Esophagus squamous epithelium (tissue), 5 donors: ENCODE measurements at regions not wholly inside any gene's neighbourhood (a gene's known extent, or its start where the extent isn't known, plus 50 kb on each side); places are given as distances from the start of the nearest gene placed in this dataset.

Source experiments
- DNase-seq: peaks from one replicate; lab custom pipeline; 2025; lab: John Stamatoyannopoulos, UW
- H3K27ac ChIP-seq, 4 donors: fragments of 200-600 bp; sonication (generic); one replicate each; pipeline ENCODE4 v1.5.1; 2016 to 2019; ENCODE audit warnings: mild to moderate bottlenecking in 1 of 4
- H3K27me3 ChIP-seq, 4 donors: fragments of 200-600 bp; sonication (generic); 1 replicate in 3 of 4; 2 replicates in 1 of 4; pipeline versions ENCODE4 v1.5.1 to v1.6.0; 2017 to 2021; ENCODE audit warnings: antibody characterized with exemption in 1 of 4
- H3K36me3 ChIP-seq, 3 donors: fragments of 200-600 bp; sonication (generic); one replicate each; pipeline ENCODE4 v1.5.1; 2016 to 2019
- H3K4me1 ChIP-seq, 3 donors: fragments of 200-600 bp; sonication (generic); one replicate each; pipeline ENCODE4 v1.5.1; 2017 to 2019
- H3K4me3 ChIP-seq, 4 donors: fragments of 200-600 bp; sonication (generic); 1 replicate in 3 of 4; 2 replicates in 1 of 4; pipeline ENCODE4 v1.5.1; 2016 to 2019; ENCODE audit warnings: mild to moderate bottlenecking in 2 of 4, moderate library complexity in 1 of 4
- H3K9me3 ChIP-seq, 3 donors: fragments of 200-600 bp; sonication (generic); one replicate each; pipeline ENCODE4 v1.5.1; 2016 to 2019
- CTCF ChIP-seq, 6 experiments: fragments of 450-650 bp in 4 of 6; fragments of 200-600 bp in 2 of 6; sonication (generic) in 2 of 6; IDR thresholded peaks; one replicate each; pipeline ENCODE4 v1.5.1; 2016 to 2019; ENCODE audit warnings: antibody characterized with exemption in 6 of 6, mild to moderate bottlenecking in 4 of 6, moderate library complexity in 4 of 6
- POLR2A ChIP-seq, 4 donors: fragments of 450-650 bp; IDR thresholded peaks; one replicate each; pipeline ENCODE4 v1.6.1; 2017; ENCODE audit warnings: antibody characterized with exemption in 4 of 4, mild to moderate bottlenecking in 4 of 4, moderate library complexity in 3 of 4
- WGBS, 2 donors: methylation state at CpG; one replicate each; pipeline ENCODE4 v1.1.5; 2018; 5-methylcytosine and 5-hydroxymethylcytosine counted together
- intact Hi-C: fragments of 100-400 bp; cut with DNase I; formaldehyde crosslinking; loops from one replicate; pipeline ENCODE4 v1.15.0; 2022
- donor health status: DM: yes; HTN: yes; CAD: no.

GRCh38 chr6:14443629-14444268, 326.2 kb downstream of the CD83 start:
- Histone ChIP-seq H3K9me3 (no peaks in the 10 kb centered on the region), H3K36me3 (no peaks in the 10 kb centered on the region), H3K4me1 (peaks cover 0 to 20% (median 9%) of the 10 kb centered on the region in 3 donors), H3K27me3 (no peaks in the 10 kb centered on the region), H3K27ac (no peak overlapping the region), H3K4me3 (no peak overlapping the region)
- no peak for DNase-seq
- no peak for TF ChIP-seq POLR2A (IDR thresholded peaks at IDR 0.05)
- TF ChIP-seq CTCF (IDR thresholded peaks at IDR 0.05): no peak
- intact Hi-C loops: no loop called here
- 77 to 86% methylated on average over 4 of the region's 4 CpGs for WGBS, 2 donors

GRCh38 chr6:14444295-14444972, 326.9 kb downstream of the CD83 start:
- Histone ChIP-seq H3K36me3 (no peaks in the 10 kb centered on the region), H3K27me3 (no peaks in the 10 kb centered on the region), H3K27ac (no peak overlapping the region), H3K4me1 (peaks cover 0 to 20% (median 9%) of the 10 kb centered on the region in 3 donors), H3K9me3 (no peaks in the 10 kb centered on the region), H3K4me3 (no peak overlapping the region)
- no peak for DNase-seq
- TF ChIP-seq POLR2A (IDR thresholded peaks at IDR 0.05): no peak
- no peak for TF ChIP-seq CTCF (IDR thresholded peaks at IDR 0.05)
- 76 to 81% methylated on average over 3 of the region's 3 CpGs for WGBS, 2 donors
- intact Hi-C loops: no loop called here

GRCh38 chr6:14447240-14447639, 329.7 kb downstream of the CD83 start:
- H3K36me3 ChIP-seq: no peaks in the 10 kb centered on the region
- WGBS, 2 donors: 46 to 56% methylated on average over 2 of the region's 2 CpGs
- H3K9me3 ChIP-seq: no peaks in the 10 kb centered on the region
- no peak for TF ChIP-seq POLR2A (IDR thresholded peaks at IDR 0.05)
- no peak for TF ChIP-seq CTCF (IDR thresholded peaks at IDR 0.05)
- intact Hi-C loops: no loop called here
- no peak for DNase-seq
- H3K27me3 ChIP-seq: no peaks in the 10 kb centered on the region
- H3K4me3 ChIP-seq: no peak overlapping the region
- H3K4me1 ChIP-seq: no peaks in the 10 kb centered on the region
- no peak overlapping the region for H3K27ac ChIP-seq

GRCh38 chr6:14448246-14448645, 330.7 kb downstream of the CD83 start:
- Histone ChIP-seq H3K27me3 (no peaks in the 10 kb centered on the region), H3K36me3 (no peaks in the 10 kb centered on the region), H3K27ac (no peak overlapping the region), H3K9me3 (no peaks in the 10 kb centered on the region), H3K4me3 (no peak overlapping the region), H3K4me1 (no peaks in the 10 kb centered on the region)
- TF ChIP-seq CTCF (IDR thresholded peaks at IDR 0.05) (no peak), POLR2A (IDR thresholded peaks at IDR 0.05) (no peak)
- intact Hi-C loops: no loop called here
- DNase-seq: no peak
- WGBS, 2 donors: 75 to 91% methylated on average over 1 of the region's 1 CpG

- H3K36me3 ChIP-seq: no peaks in the 10 kb centered on the region
- intact Hi-C loops: no loop called here
- peak overlapping the region in 1 of 4 donors; percentile 5 for H3K4me3 ChIP-seq
- DNase-seq: no peak
- no peaks in the 10 kb centered on the region for H3K9me3 ChIP-seq
- H3K27ac ChIP-seq: peak overlapping the region in 1 of 4 donors; percentile 19
- TF ChIP-seq POLR2A (IDR thresholded peaks at IDR 0.05) (no peak), CTCF (IDR thresholded peaks at IDR 0.05) (no peak)
- H3K27me3 ChIP-seq: no peaks in the 10 kb centered on the region
- WGBS, 2 donors: 79 to 81% methylated on average over 12 of the region's 12 CpGs
- H3K4me1 ChIP-seq: peaks cover 0 to 12% (median 0%) of the 10 kb centered on the region in 3 donors
Measured at GRCh38 chr6:14450133-14450504, 332.5 kb downstream of the CD83 start.
